ENCODE measurements at regions not wholly inside any gene's neighbourhood (a gene's known extent, or its start where the extent isn't known, plus 50 kb on each side); places are given as distances from the start of the nearest gene placed in this dataset.

- peak in 1 of 2 donors; percentile 79 for DNase-seq (ENCODE audit: low spot score in 2 of 2)
- peak overlapping the region; percentile 56 to 65 for H3K27ac ChIP-seq
- no peaks in the 10 kb centered on the region for H3K27me3 ChIP-seq
- peak overlapping the region in 1 of 2 donors; percentile 51 for H3K4me3 ChIP-seq
- intact Hi-C loops (cut with DNase I), result loop anchor here (2.0 to 5.0 kb wide), 3 partner anchors 156 to 1461 kb away; no protein-coding TSS in a partner anchor
- no peaks in the 10 kb centered on the region for H3K9me3 ChIP-seq
- H3K4me1 ChIP-seq, result no peaks in the 10 kb centered on the region
- no peaks in the 10 kb centered on the region for H3K36me3 ChIP-seq
- TF ChIP-seq, protein P1, sequence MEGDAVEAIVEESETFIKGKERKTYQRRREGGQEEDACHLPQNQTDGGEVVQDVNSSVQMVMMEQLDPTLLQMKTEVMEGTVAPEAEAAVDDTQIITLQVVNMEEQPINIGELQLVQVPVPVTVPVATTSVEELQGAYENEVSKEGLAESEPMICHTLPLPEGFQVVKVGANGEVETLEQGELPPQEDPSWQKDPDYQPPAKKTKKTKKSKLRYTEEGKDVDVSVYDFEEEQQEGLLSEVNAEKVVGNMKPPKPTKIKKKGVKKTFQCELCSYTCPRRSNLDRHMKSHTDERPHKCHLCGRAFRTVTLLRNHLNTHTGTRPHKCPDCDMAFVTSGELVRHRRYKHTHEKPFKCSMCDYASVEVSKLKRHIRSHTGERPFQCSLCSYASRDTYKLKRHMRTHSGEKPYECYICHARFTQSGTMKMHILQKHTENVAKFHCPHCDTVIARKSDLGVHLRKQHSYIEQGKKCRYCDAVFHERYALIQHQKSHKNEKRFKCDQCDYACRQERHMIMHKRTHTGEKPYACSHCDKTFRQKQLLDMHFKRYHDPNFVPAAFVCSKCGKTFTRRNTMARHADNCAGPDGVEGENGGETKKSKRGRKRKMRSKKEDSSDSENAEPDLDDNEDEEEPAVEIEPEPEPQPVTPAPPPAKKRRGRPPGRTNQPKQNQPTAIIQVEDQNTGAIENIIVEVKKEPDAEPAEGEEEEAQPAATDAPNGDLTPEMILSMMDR (IDR thresholded peaks at IDR 0.05), result peak; percentile 72 to 93 (median 89)
Observed at GRCh38 chr6:18595774-18596530, 208.8 kb downstream of the RNF144B start.

DNA sequence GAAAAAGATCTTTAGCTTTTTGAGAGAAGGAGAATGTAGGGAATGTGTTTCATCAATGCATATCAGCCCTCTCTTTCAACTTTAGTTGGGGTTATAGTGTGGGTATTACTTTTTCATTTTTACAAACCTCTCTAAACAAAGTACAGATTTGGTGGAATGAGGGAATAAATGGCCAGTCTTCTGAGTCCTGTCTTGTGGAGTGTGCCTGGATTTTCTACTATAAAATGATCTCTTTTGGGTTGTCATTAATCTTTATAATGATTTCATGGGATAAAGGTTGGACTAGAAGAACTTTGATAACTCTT lies 209.3 kb downstream of the RNF144B start:
- Histone ChIP-seq H3K9me3 (no peaks in the 10 kb centered on the region), H3K36me3 (no peaks in the 10 kb centered on the region), H3K27ac (peak overlapping the region; percentile 56 to 65), H3K4me1 (no peaks in the 10 kb centered on the region), H3K27me3 (no peaks in the 10 kb centered on the region), H3K4me3 (peak overlapping the region in 1 of 2 donors; percentile 20)
- TF ChIP-seq, protein P1 (IDR thresholded peaks at IDR 0.05), result no peak
- intact Hi-C loops (cut with DNase I), result loop anchor here (2.0 to 5.0 kb wide), 3 partner anchors 156 to 1460 kb away; no protein-coding TSS in a partner anchor
- DNase-seq (ENCODE audit: low spot score in 2 of 2), result no peak

DNA sequence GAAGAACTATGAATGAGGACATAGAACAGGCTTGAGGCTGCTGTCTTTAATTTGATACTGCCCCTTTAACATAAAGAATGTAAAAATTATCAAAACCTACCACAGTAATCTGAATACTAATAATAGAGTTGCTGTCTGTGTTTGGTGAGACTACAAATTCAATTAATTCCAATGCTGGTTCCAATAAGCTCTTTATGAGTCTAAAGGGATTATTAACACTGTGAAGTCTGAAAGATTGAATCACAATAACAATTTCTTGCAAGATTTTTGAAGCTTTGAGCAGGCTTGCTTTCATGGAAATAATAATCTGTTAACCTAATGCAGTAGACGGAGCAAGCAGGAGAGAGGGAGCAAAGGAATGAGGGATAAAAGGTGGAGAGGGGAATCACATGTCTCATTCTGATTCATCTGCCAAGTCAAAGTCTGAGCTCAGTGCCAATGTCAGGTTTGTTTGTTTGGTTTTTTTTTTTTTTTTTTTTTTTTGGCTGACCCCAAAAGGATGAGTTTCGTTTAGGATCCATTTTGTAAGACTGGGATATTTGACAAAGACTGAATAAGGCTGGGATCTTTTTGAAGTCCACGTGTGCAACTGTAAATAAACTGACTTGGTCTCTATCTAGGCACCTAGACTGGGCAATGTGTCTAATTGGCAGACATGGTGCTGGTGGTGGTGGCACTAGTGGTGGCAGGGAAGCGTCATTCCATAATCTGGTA lies 211.6 kb downstream of the RNF144B start:
- TF ChIP-seq, protein P1 (IDR thresholded peaks at IDR 0.05), result no peak
- H3K27me3 ChIP-seq, result no peaks in the 10 kb centered on the region
- H3K4me3 ChIP-seq, result no peak overlapping the region
- no peak overlapping the region for H3K27ac ChIP-seq
- intact Hi-C loops (cut with DNase I), result loop anchor here (5.0 kb wide), 2 partner anchors 154 to 1254 kb away; no protein-coding TSS in a partner anchor
- no peaks in the 10 kb centered on the region for H3K9me3 ChIP-seq
- no peaks in the 10 kb centered on the region for H3K36me3 ChIP-seq
- DNase-seq (ENCODE audit: low spot score in 2 of 2), result no peak
- no peaks in the 10 kb centered on the region for H3K4me1 ChIP-seq

GRCh38 chr6:18600255-18600654 lies 213.1 kb downstream of the RNF144B start:
- intact Hi-C loops (cut with DNase I), result no loop called here

GRCh38 chr6:18601516-18602020 lies 214.4 kb downstream of the RNF144B start:
- intact Hi-C loops (cut with DNase I), result no loop called here
- H3K36me3 ChIP-seq, result no peaks in the 10 kb centered on the region
- no peaks in the 10 kb centered on the region for H3K27me3 ChIP-seq
- H3K27ac ChIP-seq, result no peak overlapping the region
- no peaks in the 10 kb centered on the region for H3K4me1 ChIP-seq
- TF ChIP-seq, protein P1 (IDR thresholded peaks at IDR 0.05), result no peak
- H3K9me3 ChIP-seq, result no peaks in the 10 kb centered on the region
- no peak overlapping the region for H3K4me3 ChIP-seq
- DNase-seq (ENCODE audit: low spot score in 2 of 2), result no peak

More at GRCh38 chr6:18600255-18600654, 213.1 kb downstream of the RNF144B start:
- Histone ChIP-seq H3K4me3 (no peak overlapping the region), H3K36me3 (no peaks in the 10 kb centered on the region), H3K4me1 (no peaks in the 10 kb centered on the region), H3K27ac (no peak overlapping the region), H3K9me3 (no peaks in the 10 kb centered on the region), H3K27me3 (no peaks in the 10 kb centered on the region)
- TF ChIP-seq, protein P1 (IDR thresholded peaks at IDR 0.05), result no peak
- no peak for DNase-seq (ENCODE audit: low spot score in 2 of 2)

Data from ascending aorta (tissue), 2 donors.